Lower leg skin (tissue), 3 donors: ENCODE measurements at regions not wholly inside any gene's neighbourhood (a gene's known extent, or its start where the extent isn't known, plus 50 kb on each side); places are given as distances from the start of the nearest gene placed in this dataset.

Experiments
- POLR2A ChIP-seq, 2 donors: fragments of 450-650 bp; IDR thresholded peaks; one replicate each; pipeline ENCODE4 v1.6.1; 2016 to 2017; ENCODE audit warnings: antibody characterized with exemption in 2 of 2, mild to moderate bottlenecking in 1 of 2, moderate library complexity in 1 of 2
- TF ChIP-seq, protein P1 (sequence below), 3 donors: fragments of 450-650 bp; IDR thresholded peaks; one replicate each; pipeline ENCODE4 v1.5.1; 2016; ENCODE audit warnings: antibody characterized with exemption in 3 of 3, mild to moderate bottlenecking in 3 of 3, moderate library complexity in 2 of 3

DNA sequence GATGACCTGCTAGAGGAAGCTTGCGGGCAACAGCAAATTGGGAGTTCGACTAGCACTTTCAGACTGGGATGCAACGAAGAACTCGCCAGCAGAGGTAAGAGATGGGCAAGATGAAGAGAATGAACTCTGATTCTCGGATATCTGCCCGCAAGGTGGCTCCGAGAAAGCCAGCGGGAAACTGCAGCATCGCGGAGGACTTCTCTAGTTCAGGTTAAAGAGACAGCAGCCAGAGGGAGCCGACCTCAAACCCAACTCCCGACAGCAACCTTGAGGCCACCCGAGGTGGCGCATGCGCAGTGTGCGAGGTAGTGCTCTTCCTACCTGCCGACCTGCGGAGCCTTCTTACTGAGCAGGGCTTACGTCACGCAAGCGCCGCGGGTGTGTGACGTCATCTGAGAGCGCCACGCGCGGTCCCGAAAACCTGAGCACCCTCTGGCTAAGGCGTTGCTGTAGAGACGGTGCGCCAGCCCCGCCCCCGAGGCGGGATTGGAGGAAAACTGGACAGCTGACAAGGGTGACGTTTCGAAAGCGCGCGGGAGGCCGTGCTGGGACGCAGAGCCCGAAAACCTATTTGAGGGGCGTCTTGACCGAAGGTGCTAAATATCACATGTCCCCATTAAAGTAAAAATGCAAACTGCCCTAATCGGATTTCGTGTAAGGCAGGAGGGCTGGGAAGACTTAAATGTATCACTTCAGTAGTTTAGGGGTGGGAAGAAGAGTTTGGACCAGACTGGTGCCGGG lies 110.5 kb upstream of the SLC25A33 start:
- TF ChIP-seq POLR2A (IDR thresholded peaks at IDR 0.05), result peak in 1 of 2 donors; percentile 32
- TF ChIP-seq, protein P1, sequence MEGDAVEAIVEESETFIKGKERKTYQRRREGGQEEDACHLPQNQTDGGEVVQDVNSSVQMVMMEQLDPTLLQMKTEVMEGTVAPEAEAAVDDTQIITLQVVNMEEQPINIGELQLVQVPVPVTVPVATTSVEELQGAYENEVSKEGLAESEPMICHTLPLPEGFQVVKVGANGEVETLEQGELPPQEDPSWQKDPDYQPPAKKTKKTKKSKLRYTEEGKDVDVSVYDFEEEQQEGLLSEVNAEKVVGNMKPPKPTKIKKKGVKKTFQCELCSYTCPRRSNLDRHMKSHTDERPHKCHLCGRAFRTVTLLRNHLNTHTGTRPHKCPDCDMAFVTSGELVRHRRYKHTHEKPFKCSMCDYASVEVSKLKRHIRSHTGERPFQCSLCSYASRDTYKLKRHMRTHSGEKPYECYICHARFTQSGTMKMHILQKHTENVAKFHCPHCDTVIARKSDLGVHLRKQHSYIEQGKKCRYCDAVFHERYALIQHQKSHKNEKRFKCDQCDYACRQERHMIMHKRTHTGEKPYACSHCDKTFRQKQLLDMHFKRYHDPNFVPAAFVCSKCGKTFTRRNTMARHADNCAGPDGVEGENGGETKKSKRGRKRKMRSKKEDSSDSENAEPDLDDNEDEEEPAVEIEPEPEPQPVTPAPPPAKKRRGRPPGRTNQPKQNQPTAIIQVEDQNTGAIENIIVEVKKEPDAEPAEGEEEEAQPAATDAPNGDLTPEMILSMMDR (IDR thresholded peaks at IDR 0.05), result no peak
